HG02678 (cell line): ENCODE measurements at regions not wholly inside any gene's neighbourhood (a gene's known extent, or its start where the extent isn't known, plus 50 kb on each side); places are given as distances from the start of the nearest gene placed in this dataset.
"Not testable (repeated sequence)": the region's sequence is repeated elsewhere in the genome, so short reads cannot be mapped to it uniquely, and the experiment has no call there.

ENCODE experiments used
- ATAC-seq: cut with Tn5 transposase; IDR thresholded peaks from one replicate; pipeline ENCODE4 v1.9.1; 2021; ENCODE audit warnings: mild to moderate bottlenecking, moderate library complexity; ENCODE audit not compliant: unreplicated experiment

DNA sequence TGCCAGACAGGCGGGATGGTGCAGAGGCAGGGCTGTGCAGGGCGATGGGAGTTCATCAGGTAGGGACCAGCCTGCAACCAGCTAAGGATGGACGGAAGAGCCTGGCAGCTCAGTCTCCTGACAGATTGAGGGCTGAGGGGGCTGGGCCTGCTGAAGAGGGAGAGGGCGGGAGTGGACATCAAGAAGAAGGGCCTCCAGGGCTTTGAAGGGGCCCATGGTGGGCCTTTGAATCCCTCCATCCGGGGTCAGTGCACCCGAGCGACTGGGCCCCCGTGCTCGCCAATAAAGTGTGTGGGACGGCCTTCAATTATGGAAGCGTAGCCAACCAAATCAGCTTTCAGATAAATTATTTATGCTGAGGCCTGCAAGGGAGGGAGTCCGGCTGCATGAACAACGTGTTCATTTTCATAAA lies 431.2 kb downstream of the RPS24 start:
- no peak for ATAC-seq

- no peak for ATAC-seq
Observed at GRCh38 chr10:78465431-78465830, 431.8 kb downstream of the RPS24 start.

- no peak for ATAC-seq
Observed at GRCh38 chr10:78467496-78468106, 433.9 kb downstream of the RPS24 start.

DNA sequence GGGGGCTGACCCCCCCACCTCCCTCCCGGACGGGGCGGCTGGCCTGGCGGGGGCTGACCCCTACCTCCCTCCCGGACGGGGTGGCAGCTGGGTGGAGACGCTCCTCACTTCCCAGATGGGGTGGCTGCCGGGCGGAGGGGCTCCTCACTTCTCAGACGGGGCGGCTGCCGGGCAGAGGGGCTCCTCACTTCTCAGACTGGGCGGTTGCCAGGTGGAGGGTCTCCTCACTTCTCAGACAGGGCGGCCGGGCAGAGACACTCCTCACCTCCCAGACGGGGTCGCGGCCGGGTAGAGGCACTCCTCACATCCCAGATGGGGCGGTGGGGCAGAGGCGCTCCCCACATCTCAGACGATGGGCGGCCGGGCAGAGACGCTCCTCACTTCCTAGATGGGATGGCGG lies 435.1 kb downstream of the RPS24 start:
- not testable (repeated sequence) for ATAC-seq

- no peak for ATAC-seq
Observed at GRCh38 chr10:78470267-78471103, 436.8 kb downstream of the RPS24 start.

- no peak for ATAC-seq
Observed at GRCh38 chr10:78471326-78471722, 437.7 kb downstream of the RPS24 start.

DNA sequence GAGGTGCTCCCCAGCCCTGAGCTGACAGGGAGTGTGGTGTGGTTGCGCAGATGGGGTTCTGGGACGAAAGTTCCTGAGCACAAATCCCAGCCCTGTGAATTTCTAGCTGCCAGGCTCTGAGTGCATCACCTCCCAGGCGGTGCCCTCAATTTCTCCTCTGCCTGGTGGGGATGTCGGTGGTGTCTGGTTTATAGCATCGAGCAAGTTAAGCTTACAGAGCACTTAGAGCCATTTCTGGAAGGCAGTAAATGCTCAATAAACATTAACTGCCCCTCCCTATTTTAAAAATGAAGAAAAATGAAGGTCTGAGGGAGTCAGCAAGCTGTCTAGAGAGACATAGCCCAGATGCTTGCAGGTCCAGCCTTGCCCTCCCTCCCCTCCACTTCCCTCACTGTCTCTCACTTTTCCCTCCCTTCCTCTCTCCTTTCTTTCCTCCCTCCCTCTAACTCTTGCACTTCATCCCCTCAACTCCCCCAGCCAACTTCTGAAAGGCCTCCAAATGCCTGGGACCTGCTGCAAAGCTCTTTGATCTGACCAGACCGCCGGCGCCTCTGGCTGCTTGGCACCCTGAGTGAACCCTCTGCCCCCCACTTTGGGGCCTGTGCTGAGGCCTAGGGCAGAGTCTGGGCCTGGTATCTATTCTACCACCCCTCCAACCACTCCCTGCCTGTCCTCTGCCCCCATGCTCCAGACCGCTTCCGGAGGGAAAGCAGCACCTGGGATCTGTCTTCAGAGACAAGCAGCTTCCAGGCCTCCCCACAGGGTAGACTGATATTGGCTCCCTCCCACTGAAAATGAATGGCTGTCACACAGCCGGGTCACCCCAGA lies 438.3 kb downstream of the RPS24 start:
- ATAC-seq, result no peak

- no peak for ATAC-seq
Observed at GRCh38 chr10:78472551-78472890, 438.9 kb downstream of the RPS24 start.

- ATAC-seq, result no peak
Observed at GRCh38 chr10:78473006-78473405, 439.3 kb downstream of the RPS24 start.

- ATAC-seq, result no peak
Observed at GRCh38 chr10:78474743-78475142, 441.1 kb downstream of the RPS24 start.

- ATAC-seq, result no peak
Observed at GRCh38 chr10:78475437-78475836, 441.8 kb downstream of the RPS24 start.

GRCh38 chr10:78476156-78476555 lies 442.5 kb downstream of the RPS24 start:
- ATAC-seq, result no peak

GRCh38 chr10:78476844-78477243 lies 443.2 kb downstream of the RPS24 start:
- no peak for ATAC-seq

DNA sequence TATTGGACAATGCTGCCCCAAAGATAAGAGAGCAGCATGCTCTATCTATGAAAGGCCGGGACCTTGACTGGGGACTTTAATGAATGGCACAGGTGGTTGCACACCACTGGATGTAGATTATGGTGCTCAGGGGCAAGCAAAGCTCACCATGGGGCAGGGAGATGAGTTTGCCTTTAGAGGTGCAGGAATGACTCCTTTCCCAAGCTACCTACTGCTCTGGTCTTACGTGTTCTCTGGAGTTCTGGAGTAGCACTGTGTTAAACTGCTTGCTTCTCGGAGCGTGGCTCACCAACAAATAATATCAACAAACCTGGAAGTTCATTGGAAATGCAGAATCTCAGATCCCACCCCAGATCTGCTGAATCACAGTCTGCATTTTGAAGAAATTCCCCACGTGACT lies 445.3 kb downstream of the RPS24 start:
- ATAC-seq, result no peak

DNA sequence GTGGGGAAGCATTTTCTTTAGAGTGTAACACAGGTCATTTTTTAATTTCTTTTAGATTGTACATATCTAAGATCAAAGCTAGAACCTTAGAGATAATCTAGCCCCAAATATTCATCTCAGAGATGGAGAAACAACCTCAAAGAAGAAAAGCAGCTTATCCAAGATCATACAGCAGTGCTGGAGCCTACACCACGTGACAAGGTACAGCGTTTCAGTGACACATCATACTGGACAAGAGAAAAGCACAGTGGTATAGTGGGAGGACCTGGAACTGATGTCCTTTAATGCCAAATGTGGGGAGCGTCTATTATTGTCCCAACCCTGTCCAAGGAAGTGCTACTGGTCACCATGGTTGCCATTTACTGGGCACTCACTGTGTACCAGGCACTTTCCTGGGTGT lies 445.8 kb downstream of the RPS24 start:
- no peak for ATAC-seq

DNA sequence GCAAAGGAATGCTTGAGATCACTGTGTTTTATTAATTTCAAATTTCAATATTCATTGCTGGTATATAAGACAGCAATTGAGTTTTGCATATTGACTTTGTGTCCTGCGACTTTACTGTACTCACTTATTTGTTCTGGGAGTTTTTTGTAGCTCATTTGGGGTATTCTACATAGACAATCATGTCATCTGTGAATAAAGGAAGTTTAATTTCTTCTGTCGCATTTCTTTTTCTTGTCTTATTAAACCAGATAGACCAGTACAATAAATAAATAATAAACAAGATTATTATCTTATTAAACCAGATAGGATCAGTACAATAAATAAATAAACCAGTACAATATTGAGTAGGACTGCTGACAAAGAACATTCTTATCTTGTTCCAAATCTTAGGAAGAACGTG lies 448.2 kb downstream of the RPS24 start:
- ATAC-seq, result no peak

DNA sequence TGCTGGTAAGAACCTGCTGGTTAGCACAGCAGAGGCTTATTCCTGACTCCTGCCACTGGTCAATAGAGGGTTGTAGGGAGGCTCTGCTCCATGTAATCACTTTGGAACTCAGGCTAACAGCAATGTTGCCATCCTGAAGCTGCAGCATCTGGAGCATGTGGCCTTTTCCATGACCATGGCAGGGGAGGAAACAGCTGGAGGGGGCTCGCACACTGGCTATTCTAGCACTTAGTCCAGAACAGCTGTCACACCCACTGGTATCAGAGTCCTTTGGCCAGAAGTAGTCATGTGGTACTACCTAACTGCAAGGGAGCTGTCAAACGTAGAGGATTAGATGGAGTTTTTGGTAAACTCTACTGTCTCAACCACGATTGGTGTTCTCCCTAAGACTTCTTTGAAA lies 450.0 kb downstream of the RPS24 start:
- no peak for ATAC-seq

DNA sequence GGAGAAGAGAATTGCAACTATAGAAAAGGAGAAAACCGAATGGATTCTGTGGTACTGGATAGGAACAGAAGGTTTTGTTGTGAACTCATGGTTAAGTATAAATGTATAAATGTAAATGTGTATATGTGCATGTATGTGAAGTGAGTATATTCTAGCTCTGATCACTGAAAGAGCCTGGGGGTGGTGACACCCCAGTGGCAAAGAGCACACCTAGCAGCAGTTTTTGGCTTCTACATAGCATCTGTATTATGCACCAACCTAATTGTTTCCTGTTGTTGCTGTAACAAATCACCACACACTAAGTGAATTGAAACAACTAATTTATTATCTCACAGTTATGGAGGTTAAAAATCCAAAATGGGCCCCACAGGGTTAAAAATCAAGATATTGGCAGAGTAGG lies 455.4 kb downstream of the RPS24 start:
- no peak for ATAC-seq

GRCh38 chr10:78491812-78492211 lies 458.1 kb downstream of the RPS24 start:
- ATAC-seq, result no peak

DNA sequence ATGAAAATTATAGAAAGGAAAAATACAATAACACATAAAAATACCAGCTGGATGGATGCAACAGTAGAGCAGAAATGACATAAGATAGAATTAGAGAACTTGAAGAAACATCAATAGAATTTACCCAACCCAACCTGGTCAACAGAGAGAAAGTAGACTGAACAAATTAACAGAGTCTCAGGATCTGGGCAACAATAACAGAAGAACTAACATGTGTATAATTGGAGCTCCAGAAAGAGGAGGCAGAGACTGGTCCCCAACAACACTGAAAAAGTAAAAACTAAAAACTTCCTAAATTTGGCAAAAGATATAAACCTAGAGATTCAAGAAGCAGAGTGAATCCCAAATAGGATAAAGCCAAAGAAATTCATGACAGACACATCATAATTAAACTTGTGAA lies 458.8 kb downstream of the RPS24 start:
- no peak for ATAC-seq

- ATAC-seq, result no peak
Observed at GRCh38 chr10:78494179-78494578, 460.5 kb downstream of the RPS24 start.
